H1 (cell line): ENCODE measurements at regions not wholly inside any gene's neighbourhood (a gene's known extent, or its start where the extent isn't known, plus 50 kb on each side); places are given as distances from the start of the nearest gene placed in this dataset.

ENCODE experiments used
- CTCF ChIA-PET: fragments of 300-600 bp; sonication (Branson Sonifier 250); formaldehyde crosslinking; loops from one replicate; lab custom pipeline; 2021; ENCODE audit not compliant: partially characterized antibody; lab: Charles Lee
- POLR2A ChIA-PET: fragments of 300-600 bp; sonication (Branson Sonifier 250); formaldehyde crosslinking; loops from one replicate; lab custom pipeline; 2021; ENCODE audit warnings: inconsistent platforms; ENCODE audit not compliant: partially characterized antibody; lab: Charles Lee
- DNase-seq, 2 experiments: peaks; one replicate each; pipeline versions ENCODE4 v3.0.0 to v3.0.0-alpha.2; 2010 to 2022; ENCODE audit warnings: low spot score in 2 of 2, low read depth in 1 of 2, mixed read lengths in 1 of 2
- FAIRE-seq: peaks from 2 replicates; lab custom pipeline; 2011; peaks lifted over from hg19 to GRCh38; lab: Jason Lieb, UNC
- H2AFZ ChIP-seq: 2 replicates; pipeline ENCODE4 v1.8.1; 2012; ENCODE audit warnings: low read length, inconsistent platforms
- H2AK5ac ChIP-seq: 2 replicates; pipeline ENCODE4 v1.6.1; 2013; ENCODE audit warnings: low read depth, low read length
- H2BK120ac ChIP-seq: replicated peaks from 2 replicates; pipeline ENCODE3; 2013; ENCODE audit warnings: low read depth, low read length, inconsistent platforms
- H2BK12ac ChIP-seq: 2 replicates; pipeline ENCODE4 v1.6.1; 2013; ENCODE audit warnings: low read depth, low read length
- H2BK15ac ChIP-seq: 2 replicates; pipeline ENCODE4 v1.6.1; 2013; ENCODE audit warnings: low read length
- H2BK20ac ChIP-seq: 2 replicates; pipeline ENCODE4 v1.6.1; 2013; ENCODE audit warnings: low read length
- H2BK5ac ChIP-seq: 2 replicates; pipeline ENCODE4 v1.6.1; 2013; ENCODE audit warnings: low read depth, low read length
- H3K14ac ChIP-seq: 2 replicates; pipeline ENCODE4 v1.6.1; 2013; ENCODE audit warnings: inconsistent platforms; ENCODE audit not compliant: insufficient read length
- H3K18ac ChIP-seq: 2 replicates; pipeline ENCODE4 v1.6.1; 2013; ENCODE audit warnings: low read length; ENCODE audit errors: extremely low read depth
- H3K23ac ChIP-seq: 2 replicates; pipeline ENCODE4 v1.6.1; 2013; ENCODE audit warnings: inconsistent platforms; ENCODE audit not compliant: insufficient read length
- H3K23me2 ChIP-seq: 2 replicates; pipeline ENCODE4 v1.6.1; 2013; ENCODE audit warnings: low read depth, low read length
- H3K27ac ChIP-seq: 2 replicates; pipeline ENCODE4 v1.6.1; 2011; ENCODE audit warnings: low read depth, low read length, inconsistent platforms
- H3K27me3 ChIP-seq, 4 experiments: replicated peaks in 1 of 4; 1 replicate in 1 of 4; 2 replicates in 3 of 4; pipeline versions ENCODE4 v1.6.1 to v1.8.1; 2011 to 2013; ENCODE audit warnings: low read length in 3 of 4, mild to moderate bottlenecking in 3 of 4, inconsistent platforms in 2 of 4, mixed read lengths in 2 of 4, moderate library complexity in 1 of 4; ENCODE audit not compliant: control insufficient read depth in 3 of 4, insufficient read depth in 3 of 4; ENCODE audit errors: extremely low read depth in 1 of 4
- H3K36me3 ChIP-seq, 4 experiments: 2 replicates each; pipeline versions ENCODE4 v1.6.1 to v1.8.1; 2011 to 2013; ENCODE audit warnings: mild to moderate bottlenecking in 4 of 4, low read length in 3 of 4, moderate library complexity in 2 of 4, control low read depth in 1 of 4, inconsistent platforms in 1 of 4; ENCODE audit not compliant: insufficient read depth in 4 of 4, control insufficient read depth in 2 of 4
- H3K4ac ChIP-seq: replicated peaks from 2 replicates; pipeline ENCODE3; 2013; ENCODE audit warnings: low read length, low read depth, mixed read lengths, inconsistent platforms; ENCODE audit not compliant: insufficient read length
- H3K4me1 ChIP-seq, 4 experiments: replicated peaks in 1 of 4; 1 replicate in 1 of 4; 2 replicates in 3 of 4; pipeline versions ENCODE4 v1.6.1 to v1.8.1; 2011 to 2013; ENCODE audit warnings: low read length in 3 of 4, inconsistent platforms in 2 of 4, mixed read lengths in 1 of 4; ENCODE audit not compliant: insufficient read depth in 4 of 4, control insufficient read depth in 3 of 4
- H3K4me2 ChIP-seq, 2 experiments: 2 replicates each; pipeline versions ENCODE4 v1.6.1 to v1.8.1; 2011 to 2013; ENCODE audit warnings: low read depth in 2 of 2, low read length in 2 of 2, control low read depth in 1 of 2, inconsistent platforms in 1 of 2, mild to moderate bottlenecking in 1 of 2; ENCODE audit not compliant: insufficient read depth in 1 of 2
- H3K4me3 ChIP-seq, 4 experiments: fragments of 200-600, 300-600 bp in 1 of 4; sonication (generic), shearing (Covaris generic), sonication (Bioruptor Twin) in 1 of 4; 2 replicates each; pipeline versions ENCODE4 v1.5.1 to v1.8.1; 2011 to 2016; ENCODE audit warnings: low read length in 4 of 4, low read depth in 3 of 4, control low read depth in 2 of 4, inconsistent platforms in 2 of 4, mild to moderate bottlenecking in 2 of 4, mixed read lengths in 1 of 4, moderate library complexity in 1 of 4; ENCODE audit not compliant: insufficient read depth in 2 of 4; ENCODE audit errors: extremely low read depth in 1 of 4
- H3K56ac ChIP-seq: replicated peaks from 2 replicates; pipeline ENCODE3; 2013; ENCODE audit warnings: low read depth, mild to moderate bottlenecking, mixed read lengths, low read length, inconsistent platforms; ENCODE audit not compliant: insufficient read length
- H3K79me1 ChIP-seq: 2 replicates; pipeline ENCODE4 v1.6.1; 2013; ENCODE audit warnings: low read depth, low read length, control low read depth
- H3K79me2 ChIP-seq, 2 experiments: 2 replicates each; pipeline versions ENCODE4 v1.6.1 to v1.8.1; 2012 to 2013; ENCODE audit warnings: low read length in 2 of 2, mild to moderate bottlenecking in 2 of 2, inconsistent platforms in 1 of 2; ENCODE audit not compliant: insufficient read depth in 2 of 2, control insufficient read depth in 1 of 2
- H3K9ac ChIP-seq, 4 experiments: replicated peaks in 1 of 4; 1 replicate in 1 of 4; 2 replicates in 3 of 4; pipeline versions ENCODE4 v1.6.1 to v1.8.1; 2011 to 2013; ENCODE audit warnings: low read depth in 3 of 4, low read length in 3 of 4, control low read depth in 2 of 4, mild to moderate bottlenecking in 2 of 4, moderate library complexity in 2 of 4, inconsistent platforms in 1 of 4; ENCODE audit errors: extremely low read depth in 1 of 4
- H3K9me3 ChIP-seq, 2 experiments: 2 replicates each; pipeline versions ENCODE4 v1.6.1 to v1.8.1; 2012 to 2013; ENCODE audit warnings: mild to moderate bottlenecking in 2 of 2, moderate library complexity in 2 of 2, control low read depth in 1 of 2, inconsistent platforms in 1 of 2, low read depth in 1 of 2, low read length in 1 of 2, mixed read lengths in 1 of 2; ENCODE audit not compliant: insufficient read depth in 2 of 2
- H4K20me1 ChIP-seq, 2 experiments: replicated peaks in 1 of 2; 2 replicates each; pipeline versions ENCODE3 to v1.8.1; 2011 to 2013; ENCODE audit warnings: inconsistent platforms in 2 of 2, low read length in 2 of 2, mild to moderate bottlenecking in 1 of 2; ENCODE audit not compliant: insufficient read depth in 2 of 2, control insufficient read depth in 1 of 2
- H4K5ac ChIP-seq: 2 replicates; pipeline ENCODE4 v1.6.1; 2013; ENCODE audit warnings: low read length, low read depth, mixed read lengths, inconsistent platforms; ENCODE audit not compliant: insufficient read length
- H4K8ac ChIP-seq: 2 replicates; pipeline ENCODE4 v1.8.0; 2013; ENCODE audit warnings: mild to moderate bottlenecking, moderate library complexity, low read length, inconsistent platforms; ENCODE audit not compliant: insufficient read depth; ENCODE audit errors: extremely low read depth
- H4K91ac ChIP-seq: replicated peaks from 2 replicates; pipeline ENCODE3; 2013; ENCODE audit warnings: low read length, mixed read lengths, inconsistent platforms; ENCODE audit not compliant: insufficient read length
- BACH1 ChIP-seq: IDR thresholded peaks from 2 replicates; pipeline ENCODE4 v1.6.1; 2012; ENCODE audit warnings: low read length, improper control_type of control experiment
- GABPA ChIP-seq: IDR thresholded peaks from 2 replicates; pipeline ENCODE4 v1.6.1; 2011; ENCODE audit warnings: mild to moderate bottlenecking, low read length, moderate library complexity, borderline replicate concordance; ENCODE audit not compliant: insufficient read depth
- MAX ChIP-seq: IDR thresholded peaks from 2 replicates; pipeline ENCODE4 v1.6.1; 2012; ENCODE audit warnings: inconsistent platforms
- TAF7 ChIP-seq: optimal IDR thresholded peaks from 2 replicates; pipeline ENCODE3; 2011; ENCODE audit warnings: low read depth, mild to moderate bottlenecking, inconsistent platforms, low read length, moderate library complexity, borderline replicate concordance
- TCF12 ChIP-seq: IDR thresholded peaks from 2 replicates; pipeline ENCODE4 v1.6.1; 2011; ENCODE audit warnings: low read depth, mild to moderate bottlenecking, low read length
- WGBS, 2 experiments: shearing (Covaris generic) in 1 of 2; methylation state at CpG; one replicate each; pipeline versions ENCODE4 v1.1.6 to v1.1.7; 2013 to 2015; ENCODE audit warnings: low lambda C conversion rate in 2 of 2, mixed read lengths in 2 of 2, inconsistent platforms in 1 of 2, low coverage in 1 of 2, missing lambda C conversion rate in 1 of 2; ENCODE audit not compliant: insufficient replicate concordance in 2 of 2, insufficient coverage in 1 of 2, insufficient read length in 1 of 2; ENCODE audit errors: extremely low coverage in 1 of 2, missing lambda C conversion rate in 1 of 2; 5-methylcytosine and 5-hydroxymethylcytosine counted together

GRCh38 chr9:107394264-107394663 lies 95.3 kb downstream of the KLF4 start:
- H3K9me3 ChIP-seq, result no peaks in the 10 kb centered on the region
- CTCF ChIA-PET, result interaction anchor here (0.6 to 1.2 kb wide), 2 partner anchors 86 to 479 kb away, joined by 3 read pairs; no protein-coding TSS in a partner anchor
- no peak overlapping the region for H4K8ac ChIP-seq
- no peak overlapping the region for H2AFZ ChIP-seq
- H2BK12ac ChIP-seq, result no peak overlapping the region
- no peak overlapping the region for H3K14ac ChIP-seq
- H2AK5ac ChIP-seq, result no peak overlapping the region
- no peak overlapping the region for H4K91ac ChIP-seq
- TF ChIP-seq TAF7 (no peak), TCF12 (no peak), MAX (no peak), BACH1 (no peak), GABPA (no peak)
- TF ChIP-seq, all 59 proteins: peak for 0
- Histone ChIP-seq H3K23me2 (no peaks in the 10 kb centered on the region), H4K5ac (no peak overlapping the region), H3K79me1 (no peaks in the 10 kb centered on the region), H3K23ac (no peak overlapping the region), H3K36me3 (no peaks in the 10 kb centered on the region), H4K20me1 (no peaks in the 10 kb centered on the region), H3K27me3 (no peaks in the 10 kb centered on the region), H2BK120ac (no peak overlapping the region), H2BK15ac (no peak overlapping the region), H2BK5ac (no peak overlapping the region), H2BK20ac (no peak overlapping the region), H3K4me3 (no peak overlapping the region), H3K18ac (no peak overlapping the region), H3K4me1 (no peaks in the 10 kb centered on the region), H3K4me2 (no peak overlapping the region), H3K4ac (no peak overlapping the region), H3K79me2 (no peaks in the 10 kb centered on the region), H3K56ac (no peak overlapping the region), H3K27ac (no peak overlapping the region), H3K9ac (no peak overlapping the region)
- DNase-seq, result no peak
- POLR2A ChIA-PET, result no interaction called here
- 88% methylated on average over 5 of the region's 5 CpGs; no CpG with 5 or more reads in 1 of the 2 experiments for WGBS, 2 experiments
- FAIRE-seq, result no peak
